Activated CD8-positive, alpha-beta T cell treated with anti-CD3 and anti-CD28 coated beads for 36 hours (primary cell): ENCODE measurements at regions not wholly inside any gene's neighbourhood (a gene's known extent, or its start where the extent isn't known, plus 50 kb on each side); places are given as distances from the start of the nearest gene placed in this dataset.

Source experiments
- ATAC-seq: fragments of 200-7000 bp; cut with Tn5 transposase; one replicate; pipeline ENCODE4 v1.10.0; 2021; ENCODE audit warnings: mild to moderate bottlenecking, moderate library complexity
- CTCF ChIA-PET: fragments of 350-600 bp; sonication (Branson Sonifier 250); formaldehyde crosslinking; loops from one replicate; lab custom pipeline; 2021; ENCODE audit warnings: antibody characterized with exemption; lab: Charles Lee
- POLR2A ChIA-PET: fragments of 350-600 bp; sonication (Branson Sonifier 250); formaldehyde crosslinking; loops from one replicate; lab custom pipeline; 2021; ENCODE audit warnings: antibody characterized with exemption; lab: Charles Lee
- DNase-seq: peaks from one replicate; pipeline ENCODE4 v3.0.0-alpha.2; 2020
- H3K27ac Mint-ChIP-seq: one replicate; pipeline ENCODE4 v1.8.0; 2021; ENCODE audit warnings: mild to moderate bottlenecking, mixed read lengths
- H3K27me3 Mint-ChIP-seq: one replicate; pipeline ENCODE4 v1.8.0; 2021; ENCODE audit warnings: mixed read lengths
- H3K36me3 Mint-ChIP-seq: one replicate; pipeline ENCODE4 v1.8.0; 2021; ENCODE audit warnings: low read depth, mixed read lengths
- H3K4me1 Mint-ChIP-seq: one replicate; pipeline ENCODE4 v1.8.0; 2021; ENCODE audit warnings: low read depth, mixed read lengths
- H3K4me3 Mint-ChIP-seq: one replicate; pipeline ENCODE4 v1.8.0; 2021; ENCODE audit warnings: mild to moderate bottlenecking, moderate library complexity, mixed read lengths
- H3K9me3 Mint-ChIP-seq: one replicate; pipeline ENCODE4 v1.8.0; 2021; ENCODE audit warnings: mixed read lengths
- CTCF ChIP-seq: fragments of 200-600 bp; IDR thresholded peaks from one replicate; pipeline ENCODE4 v1.8.0; 2022; ENCODE audit warnings: antibody characterized with exemption, mild to moderate bottlenecking
- intact Hi-C: fragments of 100-400 bp; cut with micrococcal nuclease; formaldehyde crosslinking; loops from one replicate; pipeline ENCODE4 v1.10.0; 2022

GRCh38 chr3:106635826-106636225, 741.4 kb upstream of the CCDC54 start:
- TF ChIP-seq CTCF, result no peak
- DNase-seq (no peak), ATAC-seq (no peak)
- H3K4me3 Mint-ChIP-seq, result no peak overlapping the region
- H3K27ac Mint-ChIP-seq, result no peak overlapping the region
- CTCF ChIA-PET, result no interaction called here
- intact Hi-C loops, result no loop called here
- no peaks in the 10 kb centered on the region for H3K4me1 Mint-ChIP-seq
- H3K9me3 Mint-ChIP-seq, result no peaks in the 10 kb centered on the region
- no peaks in the 10 kb centered on the region for H3K36me3 Mint-ChIP-seq
- peaks cover 13% of the 10 kb centered on the region for H3K27me3 Mint-ChIP-seq
- POLR2A ChIA-PET, result no interaction called here

- no peak for TF ChIP-seq CTCF
- no peaks in the 10 kb centered on the region for H3K4me1 Mint-ChIP-seq
- POLR2A ChIA-PET, result no interaction called here
These were observed 736.9 kb upstream of the CCDC54 start for GRCh38 chr3:106640353-106640752.

GRCh38 chr3:106642161-106642560, 735.1 kb upstream of the CCDC54 start:
- H3K36me3 Mint-ChIP-seq, result no peaks in the 10 kb centered on the region
- H3K27ac Mint-ChIP-seq, result no peak overlapping the region
- no peak for TF ChIP-seq CTCF
- ATAC-seq, result no peak
- no peak overlapping the region for H3K4me3 Mint-ChIP-seq
- CTCF ChIA-PET, result no interaction called here
- H3K27me3 Mint-ChIP-seq, result peaks cover 6% of the 10 kb centered on the region
- no peak for DNase-seq
- H3K9me3 Mint-ChIP-seq, result no peaks in the 10 kb centered on the region
- POLR2A ChIA-PET, result no interaction called here
- intact Hi-C loops, result no loop called here
- H3K4me1 Mint-ChIP-seq, result no peaks in the 10 kb centered on the region

More at GRCh38 chr3:106640353-106640752, 736.9 kb upstream of the CCDC54 start:
- no peaks in the 10 kb centered on the region for H3K36me3 Mint-ChIP-seq
- no peak overlapping the region for H3K27ac Mint-ChIP-seq
- intact Hi-C loops, result no loop called here
- no peak overlapping the region for H3K4me3 Mint-ChIP-seq
- CTCF ChIA-PET, result no interaction called here
- ATAC-seq (no peak), DNase-seq (no peak)
- peaks cover 9% of the 10 kb centered on the region for H3K27me3 Mint-ChIP-seq
- no peaks in the 10 kb centered on the region for H3K9me3 Mint-ChIP-seq

- no peaks in the 10 kb centered on the region for H3K9me3 Mint-ChIP-seq
- TF ChIP-seq CTCF, result no peak
- no peak overlapping the region for H3K4me3 Mint-ChIP-seq
- no peak overlapping the region for H3K27ac Mint-ChIP-seq
- H3K36me3 Mint-ChIP-seq, result no peaks in the 10 kb centered on the region
- peaks cover 10% of the 10 kb centered on the region for H3K27me3 Mint-ChIP-seq
- POLR2A ChIA-PET, result no interaction called here
- intact Hi-C loops, result no loop called here
- ATAC-seq, result no peak
- H3K4me1 Mint-ChIP-seq, result no peaks in the 10 kb centered on the region
- CTCF ChIA-PET, result no interaction called here
- no peak for DNase-seq
These were observed 733.5 kb upstream of the CCDC54 start for GRCh38 chr3:106643684-106644161.

- no peaks in the 10 kb centered on the region for H3K9me3 Mint-ChIP-seq
- no peaks in the 10 kb centered on the region for H3K27me3 Mint-ChIP-seq
- no peaks in the 10 kb centered on the region for H3K36me3 Mint-ChIP-seq
- DNase-seq (no peak), ATAC-seq (no peak)
- H3K4me3 Mint-ChIP-seq, result no peak overlapping the region
- intact Hi-C loops, result no loop called here
- no peak overlapping the region for H3K27ac Mint-ChIP-seq
- TF ChIP-seq CTCF, result no peak
- CTCF ChIA-PET, result no interaction called here
- H3K4me1 Mint-ChIP-seq, result no peaks in the 10 kb centered on the region
- POLR2A ChIA-PET, result no interaction called here
These were observed 703.2 kb upstream of the CCDC54 start for GRCh38 chr3:106673926-106674569.
